HL-60 (cell line): ENCODE measurements at regions not wholly inside any gene's neighbourhood (a gene's known extent, or its start where the extent isn't known, plus 50 kb on each side); places are given as distances from the start of the nearest gene placed in this dataset.

Experiments used
- DNase-seq, 2 experiments: peaks; one replicate each; pipeline ENCODE4 v3.0.0-alpha.2; 2010 to 2020; ENCODE audit warnings: low read depth in 1 of 2, low spot score in 1 of 2
- H3K27ac ChIP-seq: fragments of 250-450 bp; sonication (Bioruptor Pico); replicated peaks from 2 replicates; pipeline ENCODE4 v1.5.1; 2020; ENCODE audit warnings: mild to moderate bottlenecking, moderate library complexity
- H3K27me3 ChIP-seq: fragments of 250-450 bp; sonication (Bioruptor Pico); 2 replicates; pipeline ENCODE4 v1.5.1; 2021; ENCODE audit warnings: mild to moderate bottlenecking, moderate library complexity; ENCODE audit not compliant: insufficient read depth, poor library complexity, severe bottlenecking
- H3K4me3 ChIP-seq: replicated peaks from 2 replicates; pipeline ENCODE4 v1.5.1; 2011; ENCODE audit warnings: mild to moderate bottlenecking, control low read depth, low read length; ENCODE audit not compliant: insufficient read depth
- GABPA ChIP-seq: IDR thresholded peaks from 2 replicates; pipeline ENCODE4 v1.6.1; 2012; ENCODE audit warnings: low read depth
- POLR2AphosphoS5 ChIP-seq: IDR thresholded peaks from 2 replicates; pipeline ENCODE4 v1.6.1; 2012; ENCODE audit warnings: low read depth
- SPI1 ChIP-seq: IDR thresholded peaks from 2 replicates; pipeline ENCODE4 v1.6.1; 2012; ENCODE audit warnings: low read depth, mild to moderate bottlenecking, borderline replicate concordance
- TF ChIP-seq, protein P1 (sequence below): IDR thresholded peaks from 2 replicates; pipeline ENCODE4 v1.6.1; 2012; ENCODE audit warnings: low read depth; ENCODE audit not compliant: insufficient replicate concordance
- TF ChIP-seq, protein P2 (sequence below): IDR thresholded peaks from one replicate; pipeline ENCODE4 v1.5.1; 2011; ENCODE audit warnings: low read length, control low read depth, inconsistent platforms; ENCODE audit not compliant: insufficient read depth

DNA sequence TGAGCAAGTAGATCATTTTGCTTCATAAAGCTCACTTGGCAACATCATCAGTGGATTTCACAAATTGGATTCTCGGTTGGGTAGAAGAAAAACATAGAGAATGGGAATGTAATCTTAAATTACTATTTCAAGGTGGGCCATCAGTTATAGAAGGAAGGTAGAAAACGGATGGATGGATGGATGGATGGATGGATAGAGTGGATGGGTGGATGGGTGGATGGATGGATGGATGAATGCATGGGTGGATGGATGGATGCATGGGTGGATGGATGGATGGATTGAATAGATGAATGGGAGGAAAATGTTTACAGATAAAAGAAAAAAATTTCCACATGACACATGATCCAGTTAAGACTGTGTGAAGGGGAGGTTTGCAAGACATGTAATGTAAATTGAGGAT is 159.7 kb downstream of the MEX3B start:
- no peak overlapping the region for H3K4me3 ChIP-seq
- TF ChIP-seq GABPA (no peak), POLR2AphosphoS5 (no peak), SPI1 (no peak)
- TF ChIP-seq, protein P1, sequence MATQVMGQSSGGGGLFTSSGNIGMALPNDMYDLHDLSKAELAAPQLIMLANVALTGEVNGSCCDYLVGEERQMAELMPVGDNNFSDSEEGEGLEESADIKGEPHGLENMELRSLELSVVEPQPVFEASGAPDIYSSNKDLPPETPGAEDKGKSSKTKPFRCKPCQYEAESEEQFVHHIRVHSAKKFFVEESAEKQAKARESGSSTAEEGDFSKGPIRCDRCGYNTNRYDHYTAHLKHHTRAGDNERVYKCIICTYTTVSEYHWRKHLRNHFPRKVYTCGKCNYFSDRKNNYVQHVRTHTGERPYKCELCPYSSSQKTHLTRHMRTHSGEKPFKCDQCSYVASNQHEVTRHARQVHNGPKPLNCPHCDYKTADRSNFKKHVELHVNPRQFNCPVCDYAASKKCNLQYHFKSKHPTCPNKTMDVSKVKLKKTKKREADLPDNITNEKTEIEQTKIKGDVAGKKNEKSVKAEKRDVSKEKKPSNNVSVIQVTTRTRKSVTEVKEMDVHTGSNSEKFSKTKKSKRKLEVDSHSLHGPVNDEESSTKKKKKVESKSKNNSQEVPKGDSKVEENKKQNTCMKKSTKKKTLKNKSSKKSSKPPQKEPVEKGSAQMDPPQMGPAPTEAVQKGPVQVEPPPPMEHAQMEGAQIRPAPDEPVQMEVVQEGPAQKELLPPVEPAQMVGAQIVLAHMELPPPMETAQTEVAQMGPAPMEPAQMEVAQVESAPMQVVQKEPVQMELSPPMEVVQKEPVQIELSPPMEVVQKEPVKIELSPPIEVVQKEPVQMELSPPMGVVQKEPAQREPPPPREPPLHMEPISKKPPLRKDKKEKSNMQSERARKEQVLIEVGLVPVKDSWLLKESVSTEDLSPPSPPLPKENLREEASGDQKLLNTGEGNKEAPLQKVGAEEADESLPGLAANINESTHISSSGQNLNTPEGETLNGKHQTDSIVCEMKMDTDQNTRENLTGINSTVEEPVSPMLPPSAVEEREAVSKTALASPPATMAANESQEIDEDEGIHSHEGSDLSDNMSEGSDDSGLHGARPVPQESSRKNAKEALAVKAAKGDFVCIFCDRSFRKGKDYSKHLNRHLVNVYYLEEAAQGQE = no peak
- TF ChIP-seq, protein P2, sequence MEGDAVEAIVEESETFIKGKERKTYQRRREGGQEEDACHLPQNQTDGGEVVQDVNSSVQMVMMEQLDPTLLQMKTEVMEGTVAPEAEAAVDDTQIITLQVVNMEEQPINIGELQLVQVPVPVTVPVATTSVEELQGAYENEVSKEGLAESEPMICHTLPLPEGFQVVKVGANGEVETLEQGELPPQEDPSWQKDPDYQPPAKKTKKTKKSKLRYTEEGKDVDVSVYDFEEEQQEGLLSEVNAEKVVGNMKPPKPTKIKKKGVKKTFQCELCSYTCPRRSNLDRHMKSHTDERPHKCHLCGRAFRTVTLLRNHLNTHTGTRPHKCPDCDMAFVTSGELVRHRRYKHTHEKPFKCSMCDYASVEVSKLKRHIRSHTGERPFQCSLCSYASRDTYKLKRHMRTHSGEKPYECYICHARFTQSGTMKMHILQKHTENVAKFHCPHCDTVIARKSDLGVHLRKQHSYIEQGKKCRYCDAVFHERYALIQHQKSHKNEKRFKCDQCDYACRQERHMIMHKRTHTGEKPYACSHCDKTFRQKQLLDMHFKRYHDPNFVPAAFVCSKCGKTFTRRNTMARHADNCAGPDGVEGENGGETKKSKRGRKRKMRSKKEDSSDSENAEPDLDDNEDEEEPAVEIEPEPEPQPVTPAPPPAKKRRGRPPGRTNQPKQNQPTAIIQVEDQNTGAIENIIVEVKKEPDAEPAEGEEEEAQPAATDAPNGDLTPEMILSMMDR = no peak
- no peak overlapping the region for H3K27ac ChIP-seq
- H3K27me3 ChIP-seq = peaks cover 2% of the 10 kb centered on the region
- DNase-seq = no peak

DNA sequence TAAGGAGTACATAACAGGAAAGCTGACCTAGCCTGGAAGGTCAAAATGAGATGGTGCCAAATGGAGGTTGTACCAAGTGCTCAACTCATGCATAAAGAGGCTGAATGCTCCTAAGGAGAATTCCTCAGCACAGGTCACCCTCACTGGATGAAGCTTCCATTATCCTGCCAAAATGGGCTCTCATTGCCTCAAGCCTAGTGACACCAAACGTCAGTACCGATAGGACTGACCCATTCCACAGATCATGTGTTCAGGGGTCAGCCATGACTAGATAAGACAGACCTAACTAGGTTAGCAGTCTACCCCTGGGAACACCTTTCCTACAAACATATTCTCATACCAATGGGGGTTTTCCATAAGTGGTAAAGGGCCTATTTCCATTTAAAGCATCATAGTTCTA is 160.7 kb downstream of the MEX3B start:
- no peak for TF ChIP-seq GABPA
- TF ChIP-seq, protein P1 = no peak
- no peak for TF ChIP-seq SPI1
- TF ChIP-seq, protein P2 = no peak
- TF ChIP-seq POLR2AphosphoS5 = no peak
- no peak overlapping the region for H3K4me3 ChIP-seq
- H3K27me3 ChIP-seq = peaks cover 2% of the 10 kb centered on the region

DNA sequence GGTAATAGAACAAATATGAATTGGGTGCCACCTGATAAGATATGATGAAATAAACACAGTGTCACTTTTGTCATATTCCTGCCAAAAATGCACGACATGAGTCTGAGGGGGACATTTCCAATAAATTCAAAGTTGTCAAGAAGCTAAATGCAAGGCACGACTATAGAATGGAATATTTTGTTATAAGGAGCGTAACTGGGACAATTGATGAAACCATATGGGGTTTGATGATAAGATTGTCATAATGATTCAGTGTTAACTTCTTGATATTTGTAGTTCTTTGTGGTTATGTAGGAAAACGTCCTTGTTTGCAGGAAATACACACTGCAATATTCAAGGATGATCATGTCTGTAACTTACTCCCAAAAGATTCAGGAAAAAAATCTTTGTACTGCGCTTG is 163.3 kb downstream of the MEX3B start:
- no peak for DNase-seq
- TF ChIP-seq GABPA (no peak), SPI1 (no peak), POLR2AphosphoS5 (no peak)
- TF ChIP-seq, protein P1 = no peak
- TF ChIP-seq, protein P2 = no peak
- Histone ChIP-seq H3K27me3 (peaks cover 2% of the 10 kb centered on the region), H3K4me3 (no peak overlapping the region), H3K27ac (no peak overlapping the region)

More for the DNA sequence above, 160.7 kb downstream of the MEX3B start:
- H3K27ac ChIP-seq = no peak overlapping the region
- no peak for DNase-seq
